T-helper 2 cell treated with Interferon-gamma antibody and Interleukin-4, amounts not matched to agents 5 μg/mL and 100 μg/mL, for 36 hours (primary cell): ENCODE measurements at regions not wholly inside any gene's neighbourhood (a gene's known extent, or its start where the extent isn't known, plus 50 kb on each side); places are given as distances from the start of the nearest gene placed in this dataset.
"Not testable (repeated sequence)": the region's sequence is repeated elsewhere in the genome, so short reads cannot be mapped to it uniquely, and the experiment has no call there.

ENCODE experiments used
- DNase-seq: peaks from one replicate; pipeline ENCODE4 v3.0.0; 2021; ENCODE audit warnings: low spot score
- H3K27ac Mint-ChIP-seq: one replicate; pipeline ENCODE4 v1.8.0; 2021; ENCODE audit warnings: mild to moderate bottlenecking, mixed read lengths
- H3K27me3 Mint-ChIP-seq: one replicate; pipeline ENCODE4 v1.8.0; 2021; ENCODE audit warnings: low read depth, mixed read lengths
- H3K36me3 Mint-ChIP-seq: one replicate; pipeline ENCODE4 v1.8.0; 2021; ENCODE audit warnings: low read depth, mixed read lengths
- H3K4me1 Mint-ChIP-seq: one replicate; pipeline ENCODE4 v1.8.0; 2021; ENCODE audit warnings: low read depth, mixed read lengths
- H3K4me3 Mint-ChIP-seq: one replicate; pipeline ENCODE4 v1.8.0; 2022; ENCODE audit warnings: mild to moderate bottlenecking, moderate library complexity, mixed read lengths
- H3K9me3 Mint-ChIP-seq: one replicate; pipeline ENCODE4 v1.8.0; 2021; ENCODE audit warnings: mixed read lengths

DNA sequence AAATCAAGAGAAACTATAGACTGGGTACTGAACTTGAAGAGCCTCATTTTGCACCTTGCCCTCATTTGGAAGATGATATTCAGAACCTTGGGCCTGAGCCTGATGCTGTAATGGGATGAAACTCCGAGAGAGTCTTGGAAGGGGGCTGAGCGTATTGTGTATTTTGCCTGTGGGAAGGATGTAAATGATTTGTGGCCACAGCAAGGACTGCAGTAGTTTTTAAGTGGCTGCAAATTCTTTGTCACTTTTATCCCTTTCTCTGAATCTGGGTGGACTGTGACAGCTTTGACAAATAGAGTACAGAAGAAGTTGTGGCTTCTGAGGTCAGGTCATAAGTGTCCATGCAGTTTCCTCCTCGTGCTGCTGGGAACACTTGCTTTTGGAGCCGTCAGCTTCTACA lies 221.2 kb downstream of the ADRA2A start:
- Mint-ChIP-seq H3K9me3 (no peaks in the 10 kb centered on the region), H3K36me3 (no peaks in the 10 kb centered on the region), H3K4me3 (no peak overlapping the region), H3K4me1 (no peaks in the 10 kb centered on the region), H3K27ac (no peak overlapping the region), H3K27me3 (no peaks in the 10 kb centered on the region)
- DNase-seq: no peak

DNA sequence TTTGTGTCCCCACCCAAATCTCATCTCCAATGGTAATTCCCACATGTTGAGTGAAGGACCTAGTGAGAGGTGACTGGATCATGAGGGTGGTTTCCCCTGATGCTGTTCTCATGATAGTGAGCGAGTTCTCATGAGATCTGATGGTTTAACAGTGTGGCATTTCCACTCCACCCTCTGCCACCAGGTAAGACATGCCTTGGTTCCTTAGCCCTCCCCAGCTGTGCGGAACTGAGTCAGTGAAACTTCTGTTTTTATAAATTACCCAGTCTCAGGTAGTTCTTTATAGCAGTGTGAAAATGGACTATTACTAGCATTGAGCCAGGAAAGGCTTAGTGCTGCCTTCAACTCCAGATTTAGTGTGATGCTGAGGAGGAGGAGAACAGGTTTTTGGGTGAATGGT lies 222.2 kb downstream of the ADRA2A start:
- Mint-ChIP-seq H3K4me1 (no peaks in the 10 kb centered on the region), H3K36me3 (no peaks in the 10 kb centered on the region), H3K4me3 (no peak overlapping the region), H3K27me3 (no peaks in the 10 kb centered on the region), H3K27ac (no peak overlapping the region), H3K9me3 (no peaks in the 10 kb centered on the region)
- no peak for DNase-seq

DNA sequence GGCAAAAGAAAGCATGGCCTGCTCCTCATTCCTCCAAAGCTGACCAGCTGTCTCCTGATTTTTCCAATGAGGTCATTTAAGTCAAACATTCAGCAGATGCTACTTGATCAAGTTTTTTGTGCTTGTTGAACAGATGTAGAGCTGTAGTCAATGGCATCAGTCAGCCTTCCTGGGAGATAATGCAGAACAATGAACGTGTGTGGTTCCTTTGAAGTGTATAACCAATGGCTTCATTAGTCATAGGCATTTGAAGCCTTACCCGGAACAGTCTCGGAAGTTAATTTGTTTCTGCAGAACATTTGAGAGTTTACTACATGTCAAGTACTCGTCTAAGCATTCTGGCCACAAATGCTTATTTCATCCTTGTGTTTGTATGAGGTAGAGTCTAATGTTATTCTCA lies 227.1 kb downstream of the ADRA2A start:
- Mint-ChIP-seq H3K4me1 (no peaks in the 10 kb centered on the region), H3K27ac (no peak overlapping the region), H3K9me3 (no peaks in the 10 kb centered on the region), H3K27me3 (no peaks in the 10 kb centered on the region), H3K36me3 (no peaks in the 10 kb centered on the region), H3K4me3 (no peak overlapping the region)
- DNase-seq: no peak

DNA sequence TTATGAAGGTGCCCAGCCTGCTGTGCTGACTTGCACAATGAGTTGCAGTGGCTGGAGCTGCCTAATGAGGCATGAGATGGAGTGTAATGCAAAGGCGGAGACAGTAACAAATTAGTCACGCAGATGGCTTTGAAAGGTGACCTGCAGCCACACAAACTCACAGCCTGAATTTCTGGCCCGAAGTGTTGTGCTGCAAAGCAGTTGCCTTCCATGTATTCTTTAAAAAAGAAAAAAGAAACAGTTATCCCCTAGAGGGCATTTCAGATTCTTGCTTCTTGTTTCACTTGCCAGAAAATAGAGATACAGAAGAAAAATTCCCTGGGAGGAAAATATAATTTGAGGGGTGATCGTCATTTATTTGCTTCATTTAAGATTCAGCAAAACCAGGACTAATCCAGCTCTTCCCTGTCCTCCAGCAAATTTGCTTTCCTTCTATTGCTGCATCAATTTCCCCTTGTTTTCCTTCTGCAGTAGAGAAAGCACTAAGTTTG lies 239.9 kb downstream of the ADRA2A start:
- no peaks in the 10 kb centered on the region for H3K4me1 Mint-ChIP-seq
- no peaks in the 10 kb centered on the region for H3K9me3 Mint-ChIP-seq
- no peaks in the 10 kb centered on the region for H3K36me3 Mint-ChIP-seq
- no peak for DNase-seq
- H3K4me3 Mint-ChIP-seq: no peak overlapping the region
- no peak overlapping the region for H3K27ac Mint-ChIP-seq
- peaks cover 3% of the 10 kb centered on the region for H3K27me3 Mint-ChIP-seq

DNA sequence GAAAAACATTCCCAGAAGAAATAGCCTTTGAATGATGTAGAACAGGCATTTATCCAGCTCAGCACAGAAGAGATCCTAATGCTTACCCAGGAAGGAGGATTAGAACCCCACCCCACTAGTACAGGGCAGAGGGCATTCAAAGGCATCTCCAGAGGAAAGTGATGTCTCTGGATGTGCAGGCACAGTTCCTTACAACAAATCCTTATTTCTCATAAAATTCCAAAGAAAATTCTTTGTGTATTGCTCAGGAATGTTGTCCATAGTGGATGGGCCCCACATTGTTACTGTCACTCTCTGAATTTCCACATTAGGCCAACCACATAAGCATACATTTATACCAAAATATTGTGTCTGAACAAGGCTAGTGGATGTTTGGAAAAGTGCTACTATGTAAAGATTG lies 243.0 kb downstream of the ADRA2A start:
- Mint-ChIP-seq H3K27me3 (peaks cover 3% of the 10 kb centered on the region), H3K27ac (no peak overlapping the region), H3K4me3 (no peak overlapping the region), H3K4me1 (no peaks in the 10 kb centered on the region), H3K36me3 (no peaks in the 10 kb centered on the region), H3K9me3 (no peaks in the 10 kb centered on the region)
- no peak for DNase-seq

DNA sequence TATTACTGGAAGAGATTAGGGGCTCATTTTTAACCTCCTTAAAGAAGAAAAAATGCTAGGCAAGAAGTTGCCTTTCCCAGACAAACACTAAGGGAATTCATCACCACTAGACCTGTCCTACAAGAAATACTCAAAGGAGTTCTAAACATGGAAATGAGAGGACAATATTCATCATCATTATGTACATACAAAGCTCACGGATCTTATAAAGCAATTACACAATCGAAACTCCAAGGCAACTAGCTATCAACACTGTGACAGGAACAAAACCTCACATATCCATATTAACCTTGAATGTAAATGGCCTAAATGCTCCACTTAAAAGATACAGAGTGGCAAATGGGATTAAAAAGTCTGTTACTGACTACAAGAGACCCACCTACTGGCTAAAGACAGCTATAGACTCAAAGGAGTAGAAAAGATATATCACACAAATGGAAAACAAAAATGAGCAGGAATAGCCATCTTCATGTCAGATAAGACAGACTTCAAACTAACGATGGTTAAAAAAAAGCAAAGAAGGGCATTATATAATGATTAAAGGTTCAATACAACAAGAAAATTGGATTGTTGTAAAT lies 246.6 kb downstream of the ADRA2A start:
- Mint-ChIP-seq H3K27me3 (no peaks in the 10 kb centered on the region), H3K36me3 (no peaks in the 10 kb centered on the region), H3K27ac (no peak overlapping the region), H3K4me1 (no peaks in the 10 kb centered on the region), H3K9me3 (no peaks in the 10 kb centered on the region), H3K4me3 (no peak overlapping the region)
- no peak for DNase-seq

DNA sequence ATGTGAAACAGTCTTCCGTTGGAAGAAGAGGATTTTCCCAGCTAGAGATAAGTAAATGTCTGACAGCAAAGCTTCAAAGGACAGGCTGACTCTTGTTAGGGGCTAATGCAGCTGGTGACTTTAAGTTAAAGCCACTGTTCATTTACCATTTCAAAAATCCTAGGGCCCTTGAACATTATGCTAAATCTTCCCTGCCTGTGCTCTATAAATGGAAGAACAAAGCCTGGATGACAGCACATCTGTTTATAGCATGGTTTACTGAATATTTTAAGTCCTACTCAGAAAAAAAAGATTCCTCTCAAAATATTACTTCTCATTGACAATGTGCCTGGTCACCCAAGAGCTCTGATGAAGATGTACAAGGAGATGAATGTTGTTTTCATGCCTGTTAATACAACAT lies 255.3 kb downstream of the ADRA2A start:
- not testable (repeated sequence) for H3K4me3 Mint-ChIP-seq, H3K27me3 Mint-ChIP-seq, H3K4me1 Mint-ChIP-seq, H3K9me3 Mint-ChIP-seq, H3K27ac Mint-ChIP-seq, H3K36me3 Mint-ChIP-seq, DNase-seq

DNA sequence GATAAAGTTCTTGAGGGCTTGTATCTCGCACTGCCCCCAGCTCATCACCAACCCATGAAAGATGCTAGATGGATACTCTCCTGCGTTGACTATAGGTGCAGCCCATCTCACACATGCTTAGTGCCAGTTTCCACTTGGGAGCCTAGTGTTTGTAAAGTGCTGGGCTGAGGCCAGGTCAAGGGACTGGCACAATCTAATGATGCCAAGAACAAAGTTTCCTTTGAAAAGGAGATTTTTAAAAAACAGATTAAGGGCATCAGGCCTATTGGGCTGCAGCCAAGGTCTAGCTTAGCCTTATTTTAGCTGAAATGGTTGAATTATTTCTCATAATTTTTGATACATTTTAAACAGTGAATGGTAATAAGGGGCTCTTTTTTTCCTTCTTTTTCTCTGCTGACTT lies 259.0 kb downstream of the ADRA2A start:
- Mint-ChIP-seq H3K27ac (no peak overlapping the region), H3K9me3 (peaks cover 11% of the 10 kb centered on the region), H3K36me3 (no peaks in the 10 kb centered on the region), H3K27me3 (no peaks in the 10 kb centered on the region), H3K4me1 (no peaks in the 10 kb centered on the region), H3K4me3 (no peak overlapping the region)
- no peak for DNase-seq

DNA sequence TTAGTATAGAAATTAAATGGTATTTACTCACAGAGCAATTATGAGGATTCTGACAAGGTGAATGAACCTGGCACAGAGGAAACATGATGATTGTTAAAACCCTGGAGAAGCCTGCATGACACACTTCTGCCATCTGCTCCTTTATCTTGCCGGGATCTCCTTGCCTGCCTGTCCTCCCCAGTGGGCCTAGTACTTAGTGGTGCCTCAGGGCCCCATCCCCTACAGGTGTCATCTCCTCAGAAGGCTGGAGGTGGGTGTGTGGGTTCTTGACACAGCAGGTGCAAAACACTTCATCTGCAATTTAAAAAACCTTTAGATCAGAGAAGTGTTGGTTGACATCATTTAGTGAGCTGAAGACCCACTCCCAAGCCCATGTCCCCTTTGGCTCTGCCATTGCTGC lies 261.2 kb downstream of the ADRA2A start:
- Mint-ChIP-seq H3K27ac (no peak overlapping the region), H3K4me1 (no peaks in the 10 kb centered on the region), H3K27me3 (no peaks in the 10 kb centered on the region), H3K9me3 (peaks cover 20% of the 10 kb centered on the region), H3K36me3 (no peaks in the 10 kb centered on the region), H3K4me3 (no peak overlapping the region)
- DNase-seq: no peak

DNA sequence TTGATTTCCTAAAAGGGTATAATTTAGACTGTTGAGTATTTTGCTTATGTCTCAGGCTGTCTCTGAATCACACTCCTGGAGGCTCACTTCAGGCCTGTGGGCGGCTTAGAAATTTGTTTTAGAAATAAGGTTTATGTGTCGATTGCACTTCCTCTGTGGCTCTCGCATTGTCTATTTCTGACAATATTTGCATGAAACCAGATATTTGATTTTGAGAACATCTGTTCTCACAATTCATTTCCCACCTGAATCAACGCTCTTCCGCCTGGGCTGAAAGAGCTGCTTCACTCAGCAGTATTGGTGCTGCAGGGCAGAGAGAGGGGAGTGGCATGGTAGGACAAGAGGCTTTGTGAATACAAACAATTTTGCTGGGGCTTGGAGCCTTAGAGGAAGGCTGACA lies 262.0 kb downstream of the ADRA2A start:
- no peak overlapping the region for H3K4me3 Mint-ChIP-seq
- no peak overlapping the region for H3K27ac Mint-ChIP-seq
- no peaks in the 10 kb centered on the region for H3K4me1 Mint-ChIP-seq
- H3K36me3 Mint-ChIP-seq: no peaks in the 10 kb centered on the region
- no peak for DNase-seq
- no peaks in the 10 kb centered on the region for H3K27me3 Mint-ChIP-seq
- peaks cover 20% of the 10 kb centered on the region for H3K9me3 Mint-ChIP-seq

DNA sequence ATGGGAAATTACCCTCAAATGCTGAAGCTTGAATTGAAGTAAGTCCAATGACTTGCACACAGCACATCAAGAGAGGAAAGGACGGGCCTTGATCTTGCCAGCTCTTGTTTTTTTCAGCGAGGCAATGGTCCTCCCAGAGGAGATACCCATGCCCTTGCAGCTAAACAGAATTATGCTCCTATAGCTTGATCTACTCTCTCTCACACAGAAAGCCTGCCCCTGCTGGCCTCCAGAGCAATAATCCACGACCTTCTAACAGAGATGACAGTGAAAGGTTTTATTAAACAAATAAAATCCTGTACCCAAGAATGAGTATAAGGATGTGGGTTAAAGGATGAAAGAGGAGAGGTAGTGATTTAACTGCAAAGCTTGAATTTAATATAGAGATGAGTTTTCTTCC lies 268.0 kb downstream of the ADRA2A start:
- no peaks in the 10 kb centered on the region for H3K27me3 Mint-ChIP-seq
- no peaks in the 10 kb centered on the region for H3K36me3 Mint-ChIP-seq
- H3K4me1 Mint-ChIP-seq: no peaks in the 10 kb centered on the region
- no peak for DNase-seq
- H3K4me3 Mint-ChIP-seq: no peak overlapping the region
- H3K27ac Mint-ChIP-seq: no peak overlapping the region
- H3K9me3 Mint-ChIP-seq: peaks cover 20% of the 10 kb centered on the region

DNA sequence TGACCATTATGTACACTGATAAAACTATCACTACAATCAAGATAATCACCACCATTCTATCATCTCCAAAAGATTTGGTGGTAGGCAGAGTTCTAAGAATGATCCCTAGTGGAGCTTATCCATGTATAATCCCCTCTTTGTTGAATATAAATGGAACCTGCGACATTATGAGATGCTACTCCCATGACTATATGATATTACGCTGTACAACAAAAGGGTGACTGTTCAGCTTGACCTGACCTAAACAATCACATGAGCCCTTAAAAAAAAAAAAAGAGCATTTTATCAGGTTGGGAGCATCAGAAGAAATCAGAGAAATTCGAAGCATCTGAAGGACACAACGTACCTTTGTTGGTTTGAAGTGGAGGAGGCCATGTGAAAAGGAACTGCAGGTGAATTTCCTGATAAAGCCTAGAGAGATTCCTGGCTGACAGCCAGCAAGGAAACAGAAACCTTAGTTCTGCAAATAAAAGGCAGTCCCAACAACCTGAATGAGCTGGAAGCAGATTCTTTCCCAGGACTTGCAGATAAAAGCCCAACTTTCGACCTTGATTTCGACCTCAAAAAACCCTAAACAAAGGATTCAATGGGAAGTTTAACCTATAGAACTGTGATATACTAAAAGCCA lies 270.7 kb downstream of the ADRA2A start:
- Mint-ChIP-seq H3K27ac (no peak overlapping the region), H3K27me3 (no peaks in the 10 kb centered on the region), H3K9me3 (no peaks in the 10 kb centered on the region), H3K36me3 (no peaks in the 10 kb centered on the region), H3K4me1 (no peaks in the 10 kb centered on the region), H3K4me3 (no peak overlapping the region)
- no peak for DNase-seq

DNA sequence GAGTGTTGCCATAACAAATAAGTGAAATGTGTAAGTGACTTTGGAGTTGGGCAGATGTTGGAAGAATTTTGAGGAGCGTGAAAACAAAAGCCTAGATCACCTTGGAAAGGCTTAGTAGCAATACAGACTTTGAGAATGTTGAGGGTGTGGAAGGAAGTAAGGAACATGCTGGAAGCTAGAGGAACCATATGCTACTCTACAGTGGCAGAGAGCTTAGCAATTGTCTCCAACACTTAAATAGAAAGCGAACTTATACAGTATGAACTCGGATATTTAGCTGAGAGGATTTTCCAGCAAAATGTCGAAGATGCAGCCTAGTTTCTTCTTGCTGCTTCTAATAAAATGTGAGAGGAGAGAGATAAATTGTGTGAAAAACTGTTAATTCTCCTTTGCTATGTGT lies 271.2 kb downstream of the ADRA2A start:
- no peaks in the 10 kb centered on the region for H3K36me3 Mint-ChIP-seq
- H3K27me3 Mint-ChIP-seq: no peaks in the 10 kb centered on the region
- H3K4me3 Mint-ChIP-seq: no peak overlapping the region
- no peaks in the 10 kb centered on the region for H3K9me3 Mint-ChIP-seq
- H3K27ac Mint-ChIP-seq: no peak overlapping the region
- no peaks in the 10 kb centered on the region for H3K4me1 Mint-ChIP-seq
- no peak for DNase-seq

DNA sequence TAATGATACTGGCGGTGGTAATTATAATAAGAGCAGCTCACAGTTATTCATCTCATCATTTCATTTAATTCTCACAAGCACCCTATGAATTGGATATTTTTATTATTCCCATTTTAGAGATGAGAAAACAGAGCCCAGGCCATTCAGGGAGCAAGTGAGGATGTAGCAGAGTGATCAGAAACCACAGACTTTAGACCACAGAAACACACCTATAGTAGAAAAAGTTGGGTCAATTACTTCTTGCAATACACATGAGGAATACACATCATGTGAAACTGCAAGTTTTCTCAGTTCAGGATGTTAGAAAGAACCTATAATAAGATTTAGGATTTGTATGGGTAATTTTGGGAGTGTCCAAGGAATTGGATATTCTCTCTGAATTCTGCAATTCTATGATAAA lies 278.0 kb downstream of the ADRA2A start:
- H3K4me1 Mint-ChIP-seq: no peaks in the 10 kb centered on the region
- no peak for DNase-seq
- H3K36me3 Mint-ChIP-seq: no peaks in the 10 kb centered on the region
- H3K9me3 Mint-ChIP-seq: no peaks in the 10 kb centered on the region
- peaks cover 2% of the 10 kb centered on the region for H3K27me3 Mint-ChIP-seq
- H3K4me3 Mint-ChIP-seq: no peak overlapping the region
- no peak overlapping the region for H3K27ac Mint-ChIP-seq

DNA sequence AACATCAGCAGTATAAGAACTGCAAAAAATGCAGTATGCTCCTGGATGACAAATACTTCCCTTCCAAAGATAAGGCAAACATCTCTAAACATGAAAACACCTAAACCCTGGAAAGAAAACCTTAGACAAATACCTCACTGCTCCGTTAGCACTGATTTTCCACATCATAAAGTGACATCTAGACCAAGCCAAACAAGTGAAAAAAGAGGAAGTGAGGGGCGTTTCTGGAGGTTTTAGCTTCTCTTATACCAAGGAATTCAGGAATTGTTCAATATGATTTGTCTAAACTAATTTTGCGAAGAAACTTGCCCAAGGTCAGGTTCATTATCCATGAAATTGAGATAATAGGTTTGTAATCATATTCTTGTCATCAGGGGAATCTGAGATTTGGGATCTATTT lies 279.7 kb downstream of the ADRA2A start:
- no peaks in the 10 kb centered on the region for H3K36me3 Mint-ChIP-seq
- no peaks in the 10 kb centered on the region for H3K4me1 Mint-ChIP-seq
- H3K9me3 Mint-ChIP-seq: no peaks in the 10 kb centered on the region
- peaks cover 2% of the 10 kb centered on the region for H3K27me3 Mint-ChIP-seq
- H3K4me3 Mint-ChIP-seq: no peak overlapping the region
- no peak overlapping the region for H3K27ac Mint-ChIP-seq
- DNase-seq: no peak
